ENCODE measurements at regions not wholly inside any gene's neighbourhood (a gene's known extent, or its start where the extent isn't known, plus 50 kb on each side); places are given as distances from the start of the nearest gene placed in this dataset.

- TF ChIP-seq, protein P1, sequence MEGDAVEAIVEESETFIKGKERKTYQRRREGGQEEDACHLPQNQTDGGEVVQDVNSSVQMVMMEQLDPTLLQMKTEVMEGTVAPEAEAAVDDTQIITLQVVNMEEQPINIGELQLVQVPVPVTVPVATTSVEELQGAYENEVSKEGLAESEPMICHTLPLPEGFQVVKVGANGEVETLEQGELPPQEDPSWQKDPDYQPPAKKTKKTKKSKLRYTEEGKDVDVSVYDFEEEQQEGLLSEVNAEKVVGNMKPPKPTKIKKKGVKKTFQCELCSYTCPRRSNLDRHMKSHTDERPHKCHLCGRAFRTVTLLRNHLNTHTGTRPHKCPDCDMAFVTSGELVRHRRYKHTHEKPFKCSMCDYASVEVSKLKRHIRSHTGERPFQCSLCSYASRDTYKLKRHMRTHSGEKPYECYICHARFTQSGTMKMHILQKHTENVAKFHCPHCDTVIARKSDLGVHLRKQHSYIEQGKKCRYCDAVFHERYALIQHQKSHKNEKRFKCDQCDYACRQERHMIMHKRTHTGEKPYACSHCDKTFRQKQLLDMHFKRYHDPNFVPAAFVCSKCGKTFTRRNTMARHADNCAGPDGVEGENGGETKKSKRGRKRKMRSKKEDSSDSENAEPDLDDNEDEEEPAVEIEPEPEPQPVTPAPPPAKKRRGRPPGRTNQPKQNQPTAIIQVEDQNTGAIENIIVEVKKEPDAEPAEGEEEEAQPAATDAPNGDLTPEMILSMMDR (IDR thresholded peaks at IDR 0.05) = no peak
- TF ChIP-seq GABPA (IDR thresholded peaks at IDR 0.05; ENCODE audit: low read depth) (no peak), EZH2phosphoT487 (IDR thresholded peaks at IDR 0.05; ENCODE audit: borderline replicate concordance, low read depth) (no peak), TAF1 (IDR thresholded peaks at IDR 0.05; ENCODE audit: borderline replicate concordance, low read depth, low read length) (no peak), RAD21 (IDR thresholded peaks at IDR 0.05; ENCODE audit: low read length) (no peak), RXRA (IDR thresholded peaks at IDR 0.05; ENCODE audit: borderline replicate concordance, low read depth) (no peak), SIN3A (IDR thresholded peaks at IDR 0.05; ENCODE audit: borderline replicate concordance, low read depth, low read length) (no peak), EP300 (IDR thresholded peaks at IDR 0.05; ENCODE audit: borderline replicate concordance in 1 of 2, low read depth in 1 of 2, low read length in 1 of 2) (no peak), RFX5 (IDR thresholded peaks at IDR 0.05; ENCODE audit: low read length) (no peak), FOXM1 (IDR thresholded peaks at IDR 0.05; ENCODE audit: low read depth) (no peak), USF2 (IDR thresholded peaks at IDR 0.05; ENCODE audit: borderline replicate concordance, low read depth, low read length) (no peak)
- TF ChIP-seq, protein P2, sequence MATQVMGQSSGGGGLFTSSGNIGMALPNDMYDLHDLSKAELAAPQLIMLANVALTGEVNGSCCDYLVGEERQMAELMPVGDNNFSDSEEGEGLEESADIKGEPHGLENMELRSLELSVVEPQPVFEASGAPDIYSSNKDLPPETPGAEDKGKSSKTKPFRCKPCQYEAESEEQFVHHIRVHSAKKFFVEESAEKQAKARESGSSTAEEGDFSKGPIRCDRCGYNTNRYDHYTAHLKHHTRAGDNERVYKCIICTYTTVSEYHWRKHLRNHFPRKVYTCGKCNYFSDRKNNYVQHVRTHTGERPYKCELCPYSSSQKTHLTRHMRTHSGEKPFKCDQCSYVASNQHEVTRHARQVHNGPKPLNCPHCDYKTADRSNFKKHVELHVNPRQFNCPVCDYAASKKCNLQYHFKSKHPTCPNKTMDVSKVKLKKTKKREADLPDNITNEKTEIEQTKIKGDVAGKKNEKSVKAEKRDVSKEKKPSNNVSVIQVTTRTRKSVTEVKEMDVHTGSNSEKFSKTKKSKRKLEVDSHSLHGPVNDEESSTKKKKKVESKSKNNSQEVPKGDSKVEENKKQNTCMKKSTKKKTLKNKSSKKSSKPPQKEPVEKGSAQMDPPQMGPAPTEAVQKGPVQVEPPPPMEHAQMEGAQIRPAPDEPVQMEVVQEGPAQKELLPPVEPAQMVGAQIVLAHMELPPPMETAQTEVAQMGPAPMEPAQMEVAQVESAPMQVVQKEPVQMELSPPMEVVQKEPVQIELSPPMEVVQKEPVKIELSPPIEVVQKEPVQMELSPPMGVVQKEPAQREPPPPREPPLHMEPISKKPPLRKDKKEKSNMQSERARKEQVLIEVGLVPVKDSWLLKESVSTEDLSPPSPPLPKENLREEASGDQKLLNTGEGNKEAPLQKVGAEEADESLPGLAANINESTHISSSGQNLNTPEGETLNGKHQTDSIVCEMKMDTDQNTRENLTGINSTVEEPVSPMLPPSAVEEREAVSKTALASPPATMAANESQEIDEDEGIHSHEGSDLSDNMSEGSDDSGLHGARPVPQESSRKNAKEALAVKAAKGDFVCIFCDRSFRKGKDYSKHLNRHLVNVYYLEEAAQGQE (IDR thresholded peaks at IDR 0.05; ENCODE audit: low read depth, low read length) = no peak
- TF ChIP-seq, protein P3, sequence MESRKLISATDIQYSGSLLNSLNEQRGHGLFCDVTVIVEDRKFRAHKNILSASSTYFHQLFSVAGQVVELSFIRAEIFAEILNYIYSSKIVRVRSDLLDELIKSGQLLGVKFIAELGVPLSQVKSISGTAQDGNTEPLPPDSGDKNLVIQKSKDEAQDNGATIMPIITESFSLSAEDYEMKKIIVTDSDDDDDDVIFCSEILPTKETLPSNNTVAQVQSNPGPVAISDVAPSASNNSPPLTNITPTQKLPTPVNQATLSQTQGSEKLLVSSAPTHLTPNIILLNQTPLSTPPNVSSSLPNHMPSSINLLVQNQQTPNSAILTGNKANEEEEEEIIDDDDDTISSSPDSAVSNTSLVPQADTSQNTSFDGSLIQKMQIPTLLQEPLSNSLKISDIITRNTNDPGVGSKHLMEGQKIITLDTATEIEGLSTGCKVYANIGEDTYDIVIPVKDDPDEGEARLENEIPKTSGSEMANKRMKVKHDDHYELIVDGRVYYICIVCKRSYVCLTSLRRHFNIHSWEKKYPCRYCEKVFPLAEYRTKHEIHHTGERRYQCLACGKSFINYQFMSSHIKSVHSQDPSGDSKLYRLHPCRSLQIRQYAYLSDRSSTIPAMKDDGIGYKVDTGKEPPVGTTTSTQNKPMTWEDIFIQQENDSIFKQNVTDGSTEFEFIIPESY (IDR thresholded peaks at IDR 0.05; ENCODE audit: borderline replicate concordance, low read depth) = no peak
Observed at GRCh38 chr17:53227111-53227510, 595.6 kb upstream of the KIF2B start.
